ENCODE measurements at regions not wholly inside any gene's neighbourhood (a gene's known extent, or its start where the extent isn't known, plus 50 kb on each side); places are given as distances from the start of the nearest gene placed in this dataset.

- no peak for DNase-seq (ENCODE audit: extremely low read depth in 1 of 11, low read depth in 9 of 11, low spot score in 4 of 11)
These were observed 168.4 kb upstream of the DDX18 start for GRCh38 chr2:117646099-117646498.

GRCh38 chr2:117646872-117647271, 167.6 kb upstream of the DDX18 start:
- DNase-seq (ENCODE audit: extremely low read depth in 1 of 11, low read depth in 9 of 11, low spot score in 4 of 11): no peak

- no peak for DNase-seq (ENCODE audit: extremely low read depth in 1 of 11, low read depth in 9 of 11, low spot score in 4 of 11)
These were observed 157.9 kb upstream of the DDX18 start for GRCh38 chr2:117656546-117656945.

- DNase-seq (ENCODE audit: extremely low read depth in 1 of 11, low read depth in 9 of 11, low spot score in 4 of 11): no peak
These were observed 152.9 kb upstream of the DDX18 start for GRCh38 chr2:117661619-117662018.

GRCh38 chr2:117674172-117674571, 140.3 kb upstream of the DDX18 start:
- DNase-seq (ENCODE audit: extremely low read depth in 1 of 11, low read depth in 9 of 11, low spot score in 4 of 11): no peak

- DNase-seq (ENCODE audit: extremely low read depth in 1 of 11, low read depth in 9 of 11, low spot score in 4 of 11): no peak
These were observed 134.5 kb upstream of the DDX18 start for GRCh38 chr2:117679952-117680351.

- no peak for DNase-seq (ENCODE audit: extremely low read depth in 1 of 11, low read depth in 9 of 11, low spot score in 4 of 11)
These were observed 129.6 kb upstream of the DDX18 start for GRCh38 chr2:117684919-117685318.

GRCh38 chr2:117686699-117687098, 127.8 kb upstream of the DDX18 start:
- DNase-seq (ENCODE audit: extremely low read depth in 1 of 11, low read depth in 9 of 11, low spot score in 4 of 11): no peak

GRCh38 chr2:117691595-117691994, 122.9 kb upstream of the DDX18 start:
- no peak for DNase-seq (ENCODE audit: extremely low read depth in 1 of 11, low read depth in 9 of 11, low spot score in 4 of 11)

- no peak for DNase-seq (ENCODE audit: extremely low read depth in 1 of 11, low read depth in 9 of 11, low spot score in 4 of 11)
These were observed 122.3 kb upstream of the DDX18 start for GRCh38 chr2:117692001-117692763.

GRCh38 chr2:117693154-117693553, 121.3 kb upstream of the DDX18 start:
- no peak for DNase-seq (ENCODE audit: extremely low read depth in 1 of 11, low read depth in 9 of 11, low spot score in 4 of 11)

- no peak for DNase-seq (ENCODE audit: extremely low read depth in 1 of 11, low read depth in 9 of 11, low spot score in 4 of 11)
These were observed 120.8 kb upstream of the DDX18 start for GRCh38 chr2:117693651-117694050.

GRCh38 chr2:117698287-117698686, 116.2 kb upstream of the DDX18 start:
- DNase-seq (ENCODE audit: extremely low read depth in 1 of 11, low read depth in 9 of 11, low spot score in 4 of 11): no peak

- DNase-seq (ENCODE audit: extremely low read depth in 1 of 11, low read depth in 9 of 11, low spot score in 4 of 11): no peak
These were observed 115.7 kb upstream of the DDX18 start for GRCh38 chr2:117698819-117699218.

GRCh38 chr2:117700471-117700870, 114.0 kb upstream of the DDX18 start:
- DNase-seq (ENCODE audit: extremely low read depth in 1 of 11, low read depth in 9 of 11, low spot score in 4 of 11): no peak

GRCh38 chr2:117701365-117701764, 113.1 kb upstream of the DDX18 start:
- no peak for DNase-seq (ENCODE audit: extremely low read depth in 1 of 11, low read depth in 9 of 11, low spot score in 4 of 11)

- DNase-seq (ENCODE audit: extremely low read depth in 1 of 11, low read depth in 9 of 11, low spot score in 4 of 11): no peak
These were observed 112.4 kb upstream of the DDX18 start for GRCh38 chr2:117702098-117702497.

- DNase-seq (ENCODE audit: extremely low read depth in 1 of 11, low read depth in 9 of 11, low spot score in 4 of 11): no peak
These were observed 110.6 kb upstream of the DDX18 start for GRCh38 chr2:117703858-117704257.

GRCh38 chr2:117704818-117705217, 109.7 kb upstream of the DDX18 start:
- DNase-seq (ENCODE audit: extremely low read depth in 1 of 11, low read depth in 9 of 11, low spot score in 4 of 11): no peak

GRCh38 chr2:117707874-117708273, 106.6 kb upstream of the DDX18 start:
- DNase-seq (ENCODE audit: extremely low read depth in 1 of 11, low read depth in 9 of 11, low spot score in 4 of 11): no peak

GRCh38 chr2:117712684-117713083, 101.8 kb upstream of the DDX18 start:
- DNase-seq (ENCODE audit: extremely low read depth in 1 of 11, low read depth in 9 of 11, low spot score in 4 of 11): no peak
